ENCODE measurements at regions not wholly inside any gene's neighbourhood (a gene's known extent, or its start where the extent isn't known, plus 50 kb on each side); places are given as distances from the start of the nearest gene placed in this dataset.
"Not testable (repeated sequence)": the region's sequence is repeated elsewhere in the genome, so short reads cannot be mapped to it uniquely, and the experiment has no call there.

DNA sequence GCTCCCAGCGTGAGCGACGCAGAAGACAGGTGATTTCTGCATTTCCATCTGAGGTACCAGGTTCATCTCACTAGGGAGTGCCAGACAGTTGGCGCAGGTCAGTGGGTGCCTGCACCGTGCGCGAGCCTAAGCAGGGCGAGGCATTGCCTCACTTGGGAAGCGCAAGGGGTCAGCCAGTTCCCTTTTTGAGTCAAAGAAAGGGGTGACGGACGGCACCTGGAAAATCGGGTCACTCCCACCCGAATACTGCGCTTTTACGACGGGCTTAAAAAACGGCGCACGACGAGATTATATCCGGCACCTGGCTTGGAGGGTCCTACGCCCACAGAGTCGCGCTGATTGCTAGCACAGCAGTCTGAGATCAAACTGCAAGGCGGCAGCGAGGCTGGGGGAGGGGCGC lies 915.9 kb upstream of the FBXO33 start:
- peak overlapping the region; percentile 87 for H3K27ac ChIP-seq (ENCODE audit: low read depth, low read length)
- not testable (repeated sequence) for H3K4me1 ChIP-seq (ENCODE audit: control insufficient read depth, insufficient read depth, low read length); H3K9me3 ChIP-seq (ENCODE audit: control insufficient read depth, insufficient read depth, low read depth, low read length); H3K27me3 ChIP-seq (ENCODE audit: control insufficient read depth, insufficient read depth, low read length); H3K36me3 ChIP-seq (ENCODE audit: control insufficient read depth, insufficient read depth, low read length)
- peak overlapping the region; percentile 95 for H3K4me3 ChIP-seq (ENCODE audit: low read depth, low read length)
- peak overlapping the region; percentile 78 for H3K9ac ChIP-seq (ENCODE audit: low read length)

DNA sequence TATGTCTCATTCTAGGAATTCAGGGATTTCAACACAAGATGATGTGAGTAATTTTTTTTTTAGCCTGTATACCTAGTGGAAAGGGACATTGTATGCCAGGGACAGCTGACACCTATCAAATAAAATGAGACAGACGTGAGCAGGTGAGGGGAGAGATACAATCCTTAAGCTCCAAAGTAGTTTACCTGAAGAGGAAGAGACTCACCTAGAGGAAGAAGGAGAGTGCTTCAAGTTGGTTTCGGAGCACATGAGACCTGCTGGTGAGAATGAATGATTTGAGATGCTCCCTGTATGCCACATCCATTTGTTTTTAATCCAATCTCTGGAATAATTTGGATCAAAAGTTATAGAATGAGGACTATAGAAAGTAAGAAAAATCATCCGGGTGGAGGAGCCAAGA lies 915.4 kb upstream of the FBXO33 start:
- Histone ChIP-seq H3K4me3 (ENCODE audit: low read depth, low read length) (peak overlapping the region; percentile 95), H3K36me3 (ENCODE audit: control insufficient read depth, insufficient read depth, low read length) (no peaks in the 10 kb centered on the region), H3K27me3 (ENCODE audit: control insufficient read depth, insufficient read depth, low read length) (no peaks in the 10 kb centered on the region), H3K9ac (ENCODE audit: low read length) (peak overlapping the region; percentile 78), H3K4me1 (ENCODE audit: control insufficient read depth, insufficient read depth, low read length) (peaks cover 4% of the 10 kb centered on the region; the same call in 1 of the 2 replicates), H3K9me3 (ENCODE audit: control insufficient read depth, insufficient read depth, low read depth, low read length) (no peaks in the 10 kb centered on the region), H3K27ac (ENCODE audit: low read depth, low read length) (peak overlapping the region; percentile 87)

GRCh38 chr14:40346275-40346674 lies 914.0 kb upstream of the FBXO33 start:
- H3K36me3 ChIP-seq (ENCODE audit: control insufficient read depth, insufficient read depth, low read length), result no peaks in the 10 kb centered on the region
- H3K4me1 ChIP-seq (ENCODE audit: control insufficient read depth, insufficient read depth, low read length), result peaks cover 10% of the 10 kb centered on the region; the same call in 1 of the 2 replicates
- H3K27me3 ChIP-seq (ENCODE audit: control insufficient read depth, insufficient read depth, low read length), result no peaks in the 10 kb centered on the region
- H3K9me3 ChIP-seq (ENCODE audit: control insufficient read depth, insufficient read depth, low read depth, low read length), result no peaks in the 10 kb centered on the region
- H3K4me3 ChIP-seq (ENCODE audit: low read depth, low read length), result peak overlapping the region; percentile 95
- no peak overlapping the region for H3K9ac ChIP-seq (ENCODE audit: low read length)
- no peak overlapping the region for H3K27ac ChIP-seq (ENCODE audit: low read depth, low read length)

GRCh38 chr14:40345334-40345733 lies 913.1 kb upstream of the FBXO33 start:
- no peaks in the 10 kb centered on the region for H3K27me3 ChIP-seq (ENCODE audit: control insufficient read depth, insufficient read depth, low read length)
- peaks cover 20% of the 10 kb centered on the region; the same call in 1 of the 2 replicates for H3K4me1 ChIP-seq (ENCODE audit: control insufficient read depth, insufficient read depth, low read length)
- H3K9me3 ChIP-seq (ENCODE audit: control insufficient read depth, insufficient read depth, low read depth, low read length), result no peaks in the 10 kb centered on the region
- no peak overlapping the region for H3K27ac ChIP-seq (ENCODE audit: low read depth, low read length)
- no peak overlapping the region for H3K4me3 ChIP-seq (ENCODE audit: low read depth, low read length)
- H3K36me3 ChIP-seq (ENCODE audit: control insufficient read depth, insufficient read depth, low read length), result no peaks in the 10 kb centered on the region
- no peak overlapping the region for H3K9ac ChIP-seq (ENCODE audit: low read length)

GRCh38 chr14:40340708-40341107 lies 908.5 kb upstream of the FBXO33 start:
- Histone ChIP-seq H3K4me3 (ENCODE audit: low read depth, low read length) (0 out of 2 replicates have a peak overlapping the region, but pooled peaks have one; percentile 21), H3K27me3 (ENCODE audit: control insufficient read depth, insufficient read depth, low read length) (no peaks in the 10 kb centered on the region), H3K4me1 (ENCODE audit: control insufficient read depth, insufficient read depth, low read length) (peaks cover 25% of the 10 kb centered on the region; the same call in 1 of the 2 replicates), H3K27ac (ENCODE audit: low read depth, low read length) (no peak overlapping the region), H3K9ac (ENCODE audit: low read length) (no peak overlapping the region), H3K36me3 (ENCODE audit: control insufficient read depth, insufficient read depth, low read length) (no peaks in the 10 kb centered on the region), H3K9me3 (ENCODE audit: control insufficient read depth, insufficient read depth, low read depth, low read length) (no peaks in the 10 kb centered on the region)

GRCh38 chr14:40336846-40337245 lies 904.6 kb upstream of the FBXO33 start:
- H3K9me3 ChIP-seq (ENCODE audit: control insufficient read depth, insufficient read depth, low read depth, low read length), result peaks cover 19% of the 10 kb centered on the region
- peaks cover 21% of the 10 kb centered on the region; the same call in 1 of the 2 replicates for H3K4me1 ChIP-seq (ENCODE audit: control insufficient read depth, insufficient read depth, low read length)
- no peaks in the 10 kb centered on the region for H3K27me3 ChIP-seq (ENCODE audit: control insufficient read depth, insufficient read depth, low read length)
- H3K36me3 ChIP-seq (ENCODE audit: control insufficient read depth, insufficient read depth, low read length), result no peaks in the 10 kb centered on the region
- no peak overlapping the region for H3K9ac ChIP-seq (ENCODE audit: low read length)
- H3K27ac ChIP-seq (ENCODE audit: low read depth, low read length), result no peak overlapping the region
- H3K4me3 ChIP-seq (ENCODE audit: low read depth, low read length), result no peak overlapping the region

GRCh38 chr14:40326519-40326918 lies 894.3 kb upstream of the FBXO33 start:
- not testable (repeated sequence) for H3K27me3 ChIP-seq (ENCODE audit: control insufficient read depth, insufficient read depth, low read length); H3K4me1 ChIP-seq (ENCODE audit: control insufficient read depth, insufficient read depth, low read length); H3K9me3 ChIP-seq (ENCODE audit: control insufficient read depth, insufficient read depth, low read depth, low read length); H3K36me3 ChIP-seq (ENCODE audit: control insufficient read depth, insufficient read depth, low read length)
- Histone ChIP-seq H3K4me3 (ENCODE audit: low read depth, low read length) (peak overlapping the region; percentile 58), H3K27ac (ENCODE audit: low read depth, low read length) (0 out of 2 replicates have a peak overlapping the region, but pooled peaks have one; percentile 41), H3K9ac (ENCODE audit: low read length) (peak overlapping the region; percentile 67)

DNA sequence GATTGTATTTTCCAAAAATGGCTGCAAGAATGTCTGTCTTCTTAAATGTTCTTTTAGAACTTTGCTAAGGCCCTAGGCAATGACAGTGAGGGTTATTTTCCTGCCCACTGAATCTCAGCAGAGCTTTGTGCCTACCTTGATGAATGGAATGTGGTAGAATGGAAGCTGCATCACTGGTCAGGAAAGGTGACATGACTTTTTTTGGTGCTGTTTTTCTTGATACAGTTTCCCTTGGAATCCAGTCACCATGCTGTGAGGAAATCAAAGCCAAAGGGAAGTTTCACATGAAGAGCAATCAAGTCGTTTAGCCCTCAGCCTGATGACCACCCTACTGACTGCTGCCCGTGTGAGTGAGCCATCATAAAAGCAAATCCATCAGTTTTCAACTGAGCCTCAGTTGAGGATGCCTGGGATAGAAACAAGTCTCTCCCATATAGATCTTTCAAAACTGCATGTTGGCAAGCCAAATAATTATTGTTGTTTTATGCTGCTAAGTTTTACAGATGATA lies 886.0 kb upstream of the FBXO33 start:
- no peaks in the 10 kb centered on the region for H3K27me3 ChIP-seq (ENCODE audit: control insufficient read depth, insufficient read depth, low read length)
- H3K9me3 ChIP-seq (ENCODE audit: control insufficient read depth, insufficient read depth, low read depth, low read length), result peaks cover 3% of the 10 kb centered on the region; the same call in 1 of the 2 replicates
- no peaks in the 10 kb centered on the region for H3K36me3 ChIP-seq (ENCODE audit: control insufficient read depth, insufficient read depth, low read length)

DNA sequence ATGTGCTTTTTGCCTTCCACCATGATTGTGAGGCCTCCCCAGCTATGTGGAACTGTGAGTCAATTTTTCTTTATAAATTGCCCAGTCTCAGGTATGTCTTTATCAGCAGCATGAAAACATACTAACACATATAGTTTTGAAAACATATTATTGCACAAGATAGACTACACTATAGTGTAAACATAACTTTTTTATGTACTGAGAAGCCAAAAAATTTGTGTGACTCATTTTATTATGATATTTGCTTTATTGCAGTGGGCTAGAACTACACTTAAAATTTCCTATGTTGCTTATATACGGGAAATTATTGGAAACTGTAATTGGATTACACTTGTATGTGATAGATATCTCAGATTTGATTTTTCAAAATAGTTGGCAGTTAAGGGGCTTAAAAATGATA lies 885.5 kb upstream of the FBXO33 start:
- Histone ChIP-seq H3K4me1 (ENCODE audit: control insufficient read depth, insufficient read depth, low read length) (peaks cover 5% of the 10 kb centered on the region; the same call in 1 of the 2 replicates), H3K27me3 (ENCODE audit: control insufficient read depth, insufficient read depth, low read length) (no peaks in the 10 kb centered on the region), H3K36me3 (ENCODE audit: control insufficient read depth, insufficient read depth, low read length) (no peaks in the 10 kb centered on the region), H3K9ac (ENCODE audit: low read length) (no peak overlapping the region), H3K9me3 (ENCODE audit: control insufficient read depth, insufficient read depth, low read depth, low read length) (peaks cover 3% of the 10 kb centered on the region; the same call in 1 of the 2 replicates), H3K4me3 (ENCODE audit: low read depth, low read length) (no peak overlapping the region), H3K27ac (ENCODE audit: low read depth, low read length) (no peak overlapping the region)

More for the DNA sequence above, 886.0 kb upstream of the FBXO33 start:
- Histone ChIP-seq H3K4me1 (ENCODE audit: control insufficient read depth, insufficient read depth, low read length) (peaks cover 5% of the 10 kb centered on the region; the same call in 1 of the 2 replicates), H3K27ac (ENCODE audit: low read depth, low read length) (no peak overlapping the region), H3K4me3 (ENCODE audit: low read depth, low read length) (no peak overlapping the region), H3K9ac (ENCODE audit: low read length) (no peak overlapping the region)

DNA sequence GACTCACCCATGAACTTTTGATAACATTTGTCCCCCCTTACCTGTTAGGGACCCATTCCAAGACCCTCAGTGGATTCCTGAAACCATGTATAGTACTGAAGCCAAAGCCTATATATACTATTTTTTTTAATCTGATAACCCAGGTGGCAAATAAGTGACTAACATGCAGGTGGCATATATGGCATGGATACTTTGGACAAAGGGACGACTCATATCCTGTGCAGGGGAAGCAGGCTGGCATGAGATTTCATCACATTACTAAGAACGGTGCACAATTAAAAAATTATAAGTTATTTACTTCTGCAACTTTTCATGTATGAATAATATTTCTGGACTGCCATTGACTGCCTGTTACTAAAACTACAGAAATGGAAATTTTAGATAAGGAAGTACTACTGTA lies 880.1 kb upstream of the FBXO33 start:
- H3K36me3 ChIP-seq (ENCODE audit: control insufficient read depth, insufficient read depth, low read length), result no peaks in the 10 kb centered on the region
- no peak overlapping the region for H3K27ac ChIP-seq (ENCODE audit: low read depth, low read length)
- no peaks in the 10 kb centered on the region for H3K27me3 ChIP-seq (ENCODE audit: control insufficient read depth, insufficient read depth, low read length)
- no peaks in the 10 kb centered on the region for H3K9me3 ChIP-seq (ENCODE audit: control insufficient read depth, insufficient read depth, low read depth, low read length)
- H3K4me3 ChIP-seq (ENCODE audit: low read depth, low read length), result no peak overlapping the region
- H3K9ac ChIP-seq (ENCODE audit: low read length), result no peak overlapping the region
- no peaks in the 10 kb centered on the region for H3K4me1 ChIP-seq (ENCODE audit: control insufficient read depth, insufficient read depth, low read length)

DNA sequence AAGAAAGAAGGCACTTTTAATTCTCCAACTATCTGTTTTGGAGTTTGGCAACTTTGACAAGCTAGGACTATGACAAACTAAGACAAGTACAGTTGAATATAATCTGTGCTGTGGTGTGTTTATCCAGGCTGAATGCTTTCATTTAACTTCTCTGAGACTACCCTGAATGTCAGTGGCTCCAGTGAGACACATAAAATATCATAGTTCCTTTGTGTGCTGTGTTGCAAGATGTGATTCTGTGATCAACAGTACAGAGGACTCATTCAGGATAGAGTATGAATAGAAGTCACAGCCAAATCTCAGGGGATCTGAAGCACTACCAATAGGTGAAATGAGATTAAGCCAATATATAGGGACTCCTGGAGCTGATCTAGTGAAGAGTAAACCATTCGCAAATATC lies 876.9 kb upstream of the FBXO33 start:
- Histone ChIP-seq H3K27ac (ENCODE audit: low read depth, low read length) (no peak overlapping the region), H3K9ac (ENCODE audit: low read length) (no peak overlapping the region), H3K4me3 (ENCODE audit: low read depth, low read length) (no peak overlapping the region), H3K27me3 (ENCODE audit: control insufficient read depth, insufficient read depth, low read length) (no peaks in the 10 kb centered on the region), H3K4me1 (ENCODE audit: control insufficient read depth, insufficient read depth, low read length) (no peaks in the 10 kb centered on the region), H3K9me3 (ENCODE audit: control insufficient read depth, insufficient read depth, low read depth, low read length) (no peaks in the 10 kb centered on the region), H3K36me3 (ENCODE audit: control insufficient read depth, insufficient read depth, low read length) (no peaks in the 10 kb centered on the region)

Measured in HUES6 (cell line).